ENCODE measurements at regions not wholly inside any gene's neighbourhood (a gene's known extent, or its start where the extent isn't known, plus 50 kb on each side); places are given as distances from the start of the nearest gene placed in this dataset.

GRCh38 chr6:147895272-147895671 is 386.8 kb downstream of the SAMD5 start:
- TF ChIP-seq YY1 (IDR thresholded peaks at IDR 0.05; ENCODE audit: insufficient read depth, insufficient read length): no peak
- no peak for TF ChIP-seq SUZ12 (IDR thresholded peaks at IDR 0.05; ENCODE audit: extremely low read depth, insufficient read depth, insufficient read length)

Data from NT2/D1 (cell line).